ENCODE measurements at regions not wholly inside any gene's neighbourhood (a gene's known extent, or its start where the extent isn't known, plus 50 kb on each side); places are given as distances from the start of the nearest gene placed in this dataset.
"Not testable (repeated sequence)": the region's sequence is repeated elsewhere in the genome, so short reads cannot be mapped to it uniquely, and the experiment has no call there.

DNA sequence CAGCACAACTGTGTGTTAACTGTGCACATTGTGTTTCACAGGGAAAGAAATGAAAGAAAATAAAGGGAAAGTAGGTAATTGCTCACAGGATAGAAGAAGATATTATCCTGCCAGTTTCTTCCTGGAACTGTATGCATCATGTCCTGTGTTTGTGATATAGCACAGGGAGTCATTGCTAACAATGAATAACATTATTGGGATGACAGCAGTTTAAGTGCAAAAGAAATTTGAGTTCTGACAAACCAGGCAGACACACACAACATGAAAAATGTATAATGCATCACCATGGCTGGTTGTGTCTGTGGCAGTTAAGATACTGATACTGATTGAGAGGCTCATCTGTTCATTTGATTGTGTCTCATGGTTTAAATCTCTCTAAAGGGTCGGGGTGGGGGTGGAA, 145.4 kb downstream of the SPATA31D1 start:
- TF ChIP-seq, protein P1, sequence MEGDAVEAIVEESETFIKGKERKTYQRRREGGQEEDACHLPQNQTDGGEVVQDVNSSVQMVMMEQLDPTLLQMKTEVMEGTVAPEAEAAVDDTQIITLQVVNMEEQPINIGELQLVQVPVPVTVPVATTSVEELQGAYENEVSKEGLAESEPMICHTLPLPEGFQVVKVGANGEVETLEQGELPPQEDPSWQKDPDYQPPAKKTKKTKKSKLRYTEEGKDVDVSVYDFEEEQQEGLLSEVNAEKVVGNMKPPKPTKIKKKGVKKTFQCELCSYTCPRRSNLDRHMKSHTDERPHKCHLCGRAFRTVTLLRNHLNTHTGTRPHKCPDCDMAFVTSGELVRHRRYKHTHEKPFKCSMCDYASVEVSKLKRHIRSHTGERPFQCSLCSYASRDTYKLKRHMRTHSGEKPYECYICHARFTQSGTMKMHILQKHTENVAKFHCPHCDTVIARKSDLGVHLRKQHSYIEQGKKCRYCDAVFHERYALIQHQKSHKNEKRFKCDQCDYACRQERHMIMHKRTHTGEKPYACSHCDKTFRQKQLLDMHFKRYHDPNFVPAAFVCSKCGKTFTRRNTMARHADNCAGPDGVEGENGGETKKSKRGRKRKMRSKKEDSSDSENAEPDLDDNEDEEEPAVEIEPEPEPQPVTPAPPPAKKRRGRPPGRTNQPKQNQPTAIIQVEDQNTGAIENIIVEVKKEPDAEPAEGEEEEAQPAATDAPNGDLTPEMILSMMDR (IDR thresholded peaks at IDR 0.05; ENCODE audit: control insufficient read depth, extremely low read depth, insufficient read depth), result no peak
- no peak for DNase-seq (ENCODE audit: low read depth)
- no peak overlapping the region for H3K4me3 ChIP-seq (ENCODE audit: low read depth, low read length)

GRCh38 chr9:82135106-82135505, 146.5 kb downstream of the SPATA31D1 start:
- no peak for DNase-seq (ENCODE audit: low read depth)
- TF ChIP-seq, protein P1 (IDR thresholded peaks at IDR 0.05; ENCODE audit: control insufficient read depth, extremely low read depth, insufficient read depth), result no peak
- no peak overlapping the region for H3K4me3 ChIP-seq (ENCODE audit: low read depth, low read length)

DNA sequence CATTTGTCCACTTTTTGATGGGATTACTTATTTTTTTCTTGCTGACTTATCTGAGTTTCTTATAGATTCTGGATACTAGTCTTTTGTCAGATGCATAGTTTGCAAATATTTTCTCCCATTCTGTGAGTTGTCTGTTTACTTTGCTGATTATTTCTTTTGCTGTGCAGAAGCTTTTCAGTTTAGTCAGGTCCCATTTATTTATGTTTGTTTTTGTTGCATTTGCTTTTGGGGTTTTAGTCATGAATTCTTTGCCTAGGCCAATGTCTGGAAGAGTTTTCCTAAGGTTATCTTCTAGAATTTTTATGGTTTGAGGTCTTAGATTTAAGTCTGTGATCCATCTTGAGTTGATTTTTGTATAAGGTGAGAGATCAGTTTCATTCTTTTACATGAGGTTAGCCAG, 149.5 kb downstream of the SPATA31D1 start:
- not testable (repeated sequence) for DNase-seq (ENCODE audit: low read depth); H3K4me3 ChIP-seq (ENCODE audit: low read depth, low read length)

GRCh38 chr9:82140471-82140870, 151.9 kb downstream of the SPATA31D1 start:
- no peak overlapping the region for H3K4me3 ChIP-seq (ENCODE audit: low read depth, low read length)
- no peak for DNase-seq (ENCODE audit: low read depth)
- TF ChIP-seq, protein P1 (IDR thresholded peaks at IDR 0.05; ENCODE audit: control insufficient read depth, extremely low read depth, insufficient read depth), result no peak

DNA sequence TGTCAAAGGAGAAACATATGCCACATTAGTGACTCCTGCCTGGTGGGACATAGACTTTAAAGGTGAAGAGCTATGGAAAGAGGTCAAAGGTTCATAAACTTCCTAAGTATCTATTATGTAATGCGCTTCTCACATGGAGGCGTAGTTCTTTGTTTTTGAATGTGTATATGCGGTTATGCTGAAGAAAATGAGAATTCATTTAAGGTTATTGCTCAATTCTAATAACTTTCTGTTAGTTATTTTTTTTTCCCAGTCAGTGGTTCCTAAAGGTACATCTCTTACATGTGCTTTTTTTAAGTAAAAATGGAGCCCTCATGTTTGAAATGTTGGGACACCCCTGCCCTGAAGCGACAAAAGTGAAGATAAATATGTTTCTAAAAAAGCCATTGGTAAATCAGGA, 156.2 kb downstream of the SPATA31D1 start:
- TF ChIP-seq, protein P1 (IDR thresholded peaks at IDR 0.05; ENCODE audit: control insufficient read depth, extremely low read depth, insufficient read depth), result no peak
- DNase-seq (ENCODE audit: low read depth), result no peak
- no peak overlapping the region for H3K4me3 ChIP-seq (ENCODE audit: low read depth, low read length)

DNA sequence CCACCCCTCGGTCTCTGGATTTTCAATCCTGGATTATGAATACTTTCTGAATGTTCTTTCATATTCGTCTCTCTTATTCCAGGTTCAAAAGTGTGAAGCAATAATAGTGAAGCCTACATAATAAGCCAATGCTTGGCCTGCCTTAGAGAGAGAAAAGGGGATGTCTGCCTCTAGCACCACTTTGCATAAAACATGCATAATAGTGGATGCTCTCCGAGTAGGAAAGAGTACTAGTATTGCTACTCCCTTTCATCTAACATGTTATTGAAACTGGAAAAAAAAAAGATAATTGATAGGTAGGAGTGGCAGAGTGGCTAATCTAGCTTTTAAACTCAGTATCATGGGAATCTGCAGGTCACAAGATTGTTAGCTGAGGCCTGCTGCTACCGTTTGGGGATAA, 158.1 kb downstream of the SPATA31D1 start:
- no peak overlapping the region for H3K4me3 ChIP-seq (ENCODE audit: low read depth, low read length)
- DNase-seq (ENCODE audit: low read depth), result no peak
- TF ChIP-seq, protein P1 (IDR thresholded peaks at IDR 0.05; ENCODE audit: control insufficient read depth, extremely low read depth, insufficient read depth), result no peak

- TF ChIP-seq, protein P1 (IDR thresholded peaks at IDR 0.05; ENCODE audit: control insufficient read depth, extremely low read depth, insufficient read depth), result no peak
- no peak for DNase-seq (ENCODE audit: low read depth)
Observed at GRCh38 chr9:82147798-82148425, 159.3 kb downstream of the SPATA31D1 start.

More at GRCh38 chr9:82147798-82148425, 159.3 kb downstream of the SPATA31D1 start:
- no peak overlapping the region for H3K4me3 ChIP-seq (ENCODE audit: low read depth, low read length)
